Natural killer cell (primary cell): ENCODE measurements at regions not wholly inside any gene's neighbourhood (a gene's known extent, or its start where the extent isn't known, plus 50 kb on each side); places are given as distances from the start of the nearest gene placed in this dataset.
"Not testable (repeated sequence)": the region's sequence is repeated elsewhere in the genome, so short reads cannot be mapped to it uniquely, and the experiment has no call there.

Experiments
- ATAC-seq, 3 donors: fragments of 150-1000 bp in 2 of 3; fragments of 200-7000 bp in 1 of 3; cut with Tn5 transposase; 1 replicate in 1 of 3; 2 replicates in 2 of 3; pipeline ENCODE4 v1.10.0; 2021; ENCODE audit warnings: mild to moderate bottlenecking in 2 of 3, moderate library complexity in 2 of 3
- DNase-seq, 2 donors: peaks; one replicate each; pipeline versions ENCODE4 v3.0.0 to v3.0.0-alpha.2; 2013 to 2021; ENCODE audit warnings: mixed read lengths in 1 of 2
- H3K27ac ChIP-seq: one replicate; pipeline ENCODE4 v1.5.1; 2013; ENCODE audit warnings: mild to moderate bottlenecking, low read length
- H3K27me3 ChIP-seq: one replicate; pipeline ENCODE4 v1.6.1; 2013; ENCODE audit warnings: low read length; ENCODE audit not compliant: control insufficient read depth, insufficient read depth
- H3K36me3 ChIP-seq: one replicate; pipeline ENCODE4 v1.6.1; 2013; ENCODE audit warnings: low read length; ENCODE audit not compliant: control insufficient read depth, insufficient read depth
- H3K4me1 ChIP-seq: one replicate; pipeline ENCODE4 v1.6.1; 2013; ENCODE audit warnings: low read length; ENCODE audit not compliant: control insufficient read depth, insufficient read depth
- H3K4me3 ChIP-seq: one replicate; pipeline ENCODE4 v1.5.1; 2013; ENCODE audit warnings: low read length
- H3K9me3 ChIP-seq: one replicate; pipeline ENCODE4 v1.6.1; 2013; ENCODE audit warnings: low read length; ENCODE audit not compliant: control insufficient read depth, insufficient read depth
- H3K27ac Mint-ChIP-seq, 2 donors: one replicate each; pipeline ENCODE4 v1.8.0; 2022; ENCODE audit warnings: mild to moderate bottlenecking in 2 of 2, mixed read lengths in 2 of 2, moderate library complexity in 1 of 2
- H3K27me3 Mint-ChIP-seq, 2 donors: one replicate each; pipeline ENCODE4 v1.8.0; 2022; ENCODE audit warnings: low read depth in 2 of 2, mixed read lengths in 2 of 2
- H3K36me3 Mint-ChIP-seq: one replicate; pipeline ENCODE4 v1.8.0; 2022; ENCODE audit warnings: mixed read lengths
- H3K4me1 Mint-ChIP-seq, 2 donors: one replicate each; pipeline ENCODE4 v1.8.0; 2022; ENCODE audit warnings: mixed read lengths in 2 of 2
- H3K4me3 Mint-ChIP-seq: one replicate; pipeline ENCODE4 v1.8.0; 2022; ENCODE audit warnings: mild to moderate bottlenecking, moderate library complexity, mixed read lengths
- H3K9me3 Mint-ChIP-seq, 2 donors: one replicate each; pipeline ENCODE4 v1.8.0; 2022; ENCODE audit warnings: mixed read lengths in 2 of 2
- WGBS: methylation state at CpG from one replicate; pipeline ENCODE4 v1.1.7; 2013; ENCODE audit warnings: missing lambda C conversion rate; ENCODE audit not compliant: insufficient coverage; 5-methylcytosine and 5-hydroxymethylcytosine counted together
- intact Hi-C: fragments of 100-400 bp; cut with micrococcal nuclease; formaldehyde crosslinking; loops from one replicate; pipeline ENCODE4 v1.14.2; 2022

DNA sequence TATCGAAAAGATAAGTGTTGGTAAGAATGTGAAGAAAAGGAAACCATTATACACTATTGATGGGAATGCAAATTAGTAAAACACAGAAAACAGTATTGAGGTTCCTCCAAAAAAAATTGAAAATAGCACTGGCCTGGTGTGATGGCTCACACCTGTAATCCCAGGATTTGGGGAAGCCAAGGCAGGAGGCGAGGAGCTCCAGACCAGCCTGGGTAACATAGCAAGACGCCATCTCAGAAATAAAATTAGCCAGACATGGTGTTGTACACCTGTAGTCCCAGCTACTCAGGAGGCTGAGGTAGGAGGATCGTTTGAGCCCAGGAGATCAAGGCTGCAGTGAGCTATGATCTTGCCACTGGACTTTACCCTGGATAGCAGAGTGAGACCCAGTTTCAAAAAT lies 5303.4 kb upstream of the TPTE start:
- intact Hi-C loops, DNase-seq, H3K27ac ChIP-seq, H3K4me3 Mint-ChIP-seq, H3K36me3 ChIP-seq, H3K27me3 ChIP-seq, ATAC-seq, H3K4me1 Mint-ChIP-seq, H3K4me3 ChIP-seq, H3K27ac Mint-ChIP-seq, H3K4me1 ChIP-seq, H3K27me3 Mint-ChIP-seq: not testable (repeated sequence)
- H3K36me3 Mint-ChIP-seq, result peaks cover 39% of the 10 kb centered on the region
- H3K9me3 Mint-ChIP-seq, result peaks cover 19 to 33% of the 10 kb centered on the region in 2 donors
- WGBS, result 45% methylated on average over 3 of the region's 4 CpGs
- H3K9me3 ChIP-seq, result peaks cover 12% of the 10 kb centered on the region

DNA sequence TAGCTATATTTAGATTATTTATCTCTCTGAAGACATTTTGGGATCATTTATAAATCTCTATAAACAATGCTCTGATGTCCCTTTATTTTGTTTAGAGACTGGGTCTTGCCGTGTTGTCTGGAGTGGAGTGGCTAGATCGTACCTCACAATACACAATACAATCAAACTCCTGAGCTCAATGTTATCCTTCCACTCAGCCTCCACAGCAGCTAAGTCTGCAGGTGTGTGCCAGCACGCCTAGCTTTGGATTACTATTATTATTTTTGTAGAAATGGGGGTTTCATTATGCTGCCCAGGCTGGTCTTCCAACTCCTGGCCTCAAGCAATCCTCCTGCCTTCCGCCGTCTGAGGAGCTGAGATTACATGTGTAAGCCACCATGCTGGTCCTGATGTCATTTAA lies 5301.4 kb upstream of the TPTE start:
- H3K36me3 ChIP-seq, H3K27me3 Mint-ChIP-seq, H3K27me3 ChIP-seq, DNase-seq, H3K4me1 Mint-ChIP-seq, ATAC-seq, H3K27ac ChIP-seq, H3K27ac Mint-ChIP-seq, H3K4me3 Mint-ChIP-seq, intact Hi-C loops, H3K4me1 ChIP-seq, H3K4me3 ChIP-seq: not testable (repeated sequence)
- Mint-ChIP-seq H3K9me3 (peaks cover 21 to 33% of the 10 kb centered on the region in 2 donors), H3K36me3 (peaks cover 49% of the 10 kb centered on the region)
- 63% methylated on average over 3 of the region's 5 CpGs for whole genome bisulfite sequencing
- H3K9me3 ChIP-seq, result peaks cover 17% of the 10 kb centered on the region

DNA sequence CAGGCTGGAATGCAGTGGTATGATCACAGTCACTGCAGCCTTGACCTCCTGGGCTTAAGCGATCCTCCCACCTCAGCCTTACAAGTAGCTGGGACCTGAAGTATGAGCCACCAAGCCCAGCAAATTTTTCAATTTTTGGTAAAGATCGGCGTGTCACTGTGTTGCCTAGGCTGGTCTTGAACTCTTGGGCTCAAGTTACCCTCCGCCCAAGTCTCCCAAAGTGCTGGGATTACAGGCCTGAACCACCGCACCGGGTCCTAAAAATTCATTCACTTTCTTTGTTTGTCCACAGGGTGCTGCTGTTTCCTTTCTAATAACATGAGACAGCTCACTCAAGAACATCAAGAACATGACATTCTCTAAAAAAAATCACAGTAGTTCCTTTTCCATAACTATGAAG lies 5300.9 kb upstream of the TPTE start:
- H3K9me3 Mint-ChIP-seq, result peaks cover 21 to 33% of the 10 kb centered on the region in 2 donors
- H3K4me3 Mint-ChIP-seq, H3K27ac Mint-ChIP-seq, intact Hi-C loops, H3K27ac ChIP-seq, H3K27me3 Mint-ChIP-seq, H3K4me3 ChIP-seq, H3K4me1 Mint-ChIP-seq, H3K4me1 ChIP-seq, ATAC-seq, DNase-seq, H3K27me3 ChIP-seq, H3K36me3 ChIP-seq: not testable (repeated sequence)
- H3K9me3 ChIP-seq, result peaks cover 17% of the 10 kb centered on the region
- peaks cover 49% of the 10 kb centered on the region for H3K36me3 Mint-ChIP-seq
- WGBS, result 68% methylated on average over 6 of the region's 6 CpGs

DNA sequence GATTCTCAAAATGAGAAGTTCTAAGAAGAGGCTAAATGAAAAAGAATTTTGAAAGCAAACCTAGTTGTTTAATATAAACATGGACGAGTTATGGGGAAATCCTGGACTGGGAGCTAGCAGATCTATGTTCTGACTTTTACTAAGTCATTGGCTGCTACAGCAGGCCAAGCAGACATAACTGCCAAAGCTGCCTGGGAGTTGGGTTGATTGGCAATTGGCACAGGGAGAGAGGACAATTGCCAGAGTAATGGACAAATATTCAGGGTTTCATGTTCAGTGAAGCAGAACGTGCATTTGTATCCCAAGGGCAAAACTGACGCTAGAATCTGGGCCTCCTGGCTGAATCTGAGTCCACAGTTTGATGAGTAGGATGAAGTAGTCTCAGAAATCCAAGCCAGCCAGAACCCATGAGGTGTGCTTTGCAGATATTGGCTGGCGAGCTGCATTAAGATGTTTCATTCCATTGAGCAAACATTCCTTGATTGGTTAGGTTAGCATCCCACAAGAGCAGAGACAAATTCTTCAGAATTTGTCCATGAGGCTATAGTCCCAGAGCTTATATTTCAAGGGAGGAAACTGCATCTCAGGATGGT lies 5299.8 kb upstream of the TPTE start:
- intact Hi-C loops, H3K4me1 ChIP-seq, H3K4me1 Mint-ChIP-seq, H3K27ac ChIP-seq, ATAC-seq, H3K27ac Mint-ChIP-seq, H3K27me3 Mint-ChIP-seq, H3K36me3 ChIP-seq, DNase-seq, H3K27me3 ChIP-seq, H3K4me3 ChIP-seq, H3K4me3 Mint-ChIP-seq: not testable (repeated sequence)
- H3K9me3 Mint-ChIP-seq, result peaks cover 21 to 34% of the 10 kb centered on the region in 2 donors
- H3K9me3 ChIP-seq, result peaks cover 17% of the 10 kb centered on the region
- 52% methylated on average over 3 of the region's 4 CpGs for WGBS
- peaks cover 47% of the 10 kb centered on the region for H3K36me3 Mint-ChIP-seq

DNA sequence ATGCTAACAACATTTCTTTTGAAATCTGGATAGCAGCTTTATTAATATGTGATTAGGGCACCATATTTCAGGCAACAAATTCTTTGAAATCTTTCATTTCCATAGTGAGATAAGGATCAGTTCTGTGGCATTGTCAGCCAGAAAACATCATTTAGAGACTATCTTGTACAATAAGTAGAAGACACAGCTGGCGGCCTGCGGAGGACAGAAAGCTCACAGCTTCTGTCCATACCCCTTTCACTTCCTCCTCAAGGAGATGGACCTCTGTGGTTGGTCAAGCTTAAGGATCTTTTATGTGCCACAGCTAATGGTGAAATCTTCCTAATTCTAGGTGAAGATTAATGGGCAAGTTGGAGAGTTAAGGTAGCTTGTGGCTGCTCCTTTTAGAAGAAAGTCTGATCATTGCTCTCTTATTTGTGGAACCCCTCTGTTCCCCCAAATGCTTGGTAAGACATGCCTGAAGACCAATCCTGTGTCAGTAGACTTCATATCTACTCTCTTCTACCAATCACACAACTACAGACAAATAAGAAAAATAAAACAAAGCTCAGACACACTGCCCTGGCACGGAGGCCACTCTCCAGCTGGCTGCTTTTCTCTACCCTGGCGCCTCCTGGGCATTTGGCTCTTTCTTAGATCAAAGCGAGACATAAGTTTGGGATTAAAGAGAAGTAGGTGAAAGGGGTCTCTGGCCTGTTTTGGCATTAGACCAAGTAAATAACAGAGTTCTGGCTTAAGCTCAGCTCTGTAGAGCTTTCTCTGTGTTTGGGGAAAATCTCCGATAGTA lies 5298.2 kb upstream of the TPTE start:
- intact Hi-C loops, result not testable (repeated sequence)

GRCh38 chr21:5224156-5224555 lies 5297.2 kb upstream of the TPTE start:
- H3K9me3 Mint-ChIP-seq, result peaks cover 22 to 32% of the 10 kb centered on the region in 2 donors
- peaks cover 20% of the 10 kb centered on the region for H3K9me3 ChIP-seq
- H3K4me3 Mint-ChIP-seq, intact Hi-C loops, DNase-seq, H3K27ac ChIP-seq, H3K27ac Mint-ChIP-seq, H3K27me3 Mint-ChIP-seq, H3K4me1 Mint-ChIP-seq, H3K4me1 ChIP-seq, ATAC-seq, H3K4me3 ChIP-seq, H3K27me3 ChIP-seq, H3K36me3 ChIP-seq: not testable (repeated sequence)
- H3K36me3 Mint-ChIP-seq, result peaks cover 31% of the 10 kb centered on the region
- WGBS, result 86% methylated on average over 4 of the region's 6 CpGs

More for the DNA sequence above, 5298.2 kb upstream of the TPTE start:
- not testable (repeated sequence) for H3K27me3 Mint-ChIP-seq, H3K27ac ChIP-seq, H3K27ac Mint-ChIP-seq, ATAC-seq, H3K4me1 ChIP-seq, H3K27me3 ChIP-seq, H3K4me3 Mint-ChIP-seq, DNase-seq, H3K36me3 ChIP-seq, H3K4me1 Mint-ChIP-seq, H3K4me3 ChIP-seq
- H3K9me3 ChIP-seq, result peaks cover 17% of the 10 kb centered on the region
- Mint-ChIP-seq H3K9me3 (peaks cover 25 to 36% of the 10 kb centered on the region in 2 donors), H3K36me3 (peaks cover 33% of the 10 kb centered on the region)
- WGBS, result 63% methylated on average over 5 of the region's 6 CpGs

DNA sequence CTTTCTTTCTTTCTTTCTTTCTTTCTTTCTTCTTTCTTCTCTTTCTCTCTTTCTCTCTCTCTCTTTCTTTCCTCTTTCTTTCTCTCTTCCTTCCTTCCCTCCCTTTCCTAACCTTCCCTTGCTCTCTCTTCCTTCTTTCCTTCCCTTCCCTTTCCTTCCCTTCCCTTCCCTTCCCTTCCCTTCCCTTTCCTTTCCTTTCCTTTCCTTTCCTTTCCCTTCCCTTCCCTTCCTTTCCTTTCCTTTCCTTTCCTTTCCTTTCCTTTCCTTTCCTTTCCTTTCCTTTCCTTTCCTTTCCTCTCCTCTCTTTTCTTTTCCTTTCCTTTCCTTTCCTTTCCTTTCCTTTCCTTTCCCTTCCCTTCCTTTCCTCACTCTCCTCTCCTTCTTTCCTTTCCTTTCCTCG lies 5294.1 kb upstream of the TPTE start:
- H3K4me3 ChIP-seq, H3K27me3 Mint-ChIP-seq, ATAC-seq, H3K27me3 ChIP-seq, intact Hi-C loops, H3K4me3 Mint-ChIP-seq, H3K4me1 ChIP-seq, H3K27ac ChIP-seq, H3K27ac Mint-ChIP-seq, H3K4me1 Mint-ChIP-seq, H3K36me3 ChIP-seq, DNase-seq: not testable (repeated sequence)
- Mint-ChIP-seq H3K36me3 (peaks cover 27% of the 10 kb centered on the region), H3K9me3 (peaks cover 21 to 25% of the 10 kb centered on the region in 2 donors)
- peaks cover 21% of the 10 kb centered on the region for H3K9me3 ChIP-seq
- whole genome bisulfite sequencing, result 40% methylated on average over 1 of the region's 1 CpG
